Peyer's patch (tissue), 4 donors: ENCODE measurements at regions not wholly inside any gene's neighbourhood (a gene's known extent, or its start where the extent isn't known, plus 50 kb on each side); places are given as distances from the start of the nearest gene placed in this dataset.

Source experiments
- POLR2A ChIP-seq, 2 donors: fragments of 450-650 bp; IDR thresholded peaks; one replicate each; pipeline ENCODE4 v1.5.1; 2017; ENCODE audit warnings: antibody characterized with exemption in 2 of 2, mild to moderate bottlenecking in 2 of 2, moderate library complexity in 2 of 2
- TF ChIP-seq, protein P1 (sequence below), 6 experiments: fragments of 450-650 bp in 4 of 6; fragments of 200-600 bp in 2 of 6; sonication (generic) in 1 of 6; IDR thresholded peaks; one replicate each; pipeline ENCODE4 v1.5.1; 2017 to 2019; ENCODE audit warnings: antibody characterized with exemption in 6 of 6, mild to moderate bottlenecking in 3 of 6, moderate library complexity in 1 of 6

- TF ChIP-seq, protein P1, sequence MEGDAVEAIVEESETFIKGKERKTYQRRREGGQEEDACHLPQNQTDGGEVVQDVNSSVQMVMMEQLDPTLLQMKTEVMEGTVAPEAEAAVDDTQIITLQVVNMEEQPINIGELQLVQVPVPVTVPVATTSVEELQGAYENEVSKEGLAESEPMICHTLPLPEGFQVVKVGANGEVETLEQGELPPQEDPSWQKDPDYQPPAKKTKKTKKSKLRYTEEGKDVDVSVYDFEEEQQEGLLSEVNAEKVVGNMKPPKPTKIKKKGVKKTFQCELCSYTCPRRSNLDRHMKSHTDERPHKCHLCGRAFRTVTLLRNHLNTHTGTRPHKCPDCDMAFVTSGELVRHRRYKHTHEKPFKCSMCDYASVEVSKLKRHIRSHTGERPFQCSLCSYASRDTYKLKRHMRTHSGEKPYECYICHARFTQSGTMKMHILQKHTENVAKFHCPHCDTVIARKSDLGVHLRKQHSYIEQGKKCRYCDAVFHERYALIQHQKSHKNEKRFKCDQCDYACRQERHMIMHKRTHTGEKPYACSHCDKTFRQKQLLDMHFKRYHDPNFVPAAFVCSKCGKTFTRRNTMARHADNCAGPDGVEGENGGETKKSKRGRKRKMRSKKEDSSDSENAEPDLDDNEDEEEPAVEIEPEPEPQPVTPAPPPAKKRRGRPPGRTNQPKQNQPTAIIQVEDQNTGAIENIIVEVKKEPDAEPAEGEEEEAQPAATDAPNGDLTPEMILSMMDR (IDR thresholded peaks at IDR 0.05), result no peak
- TF ChIP-seq POLR2A (IDR thresholded peaks at IDR 0.05), result no peak
These were observed 65.0 kb downstream of the RGS2 start for GRCh38 chr1:192873836-192874235.
